Upper lobe of right lung (tissue), 1 donor: ENCODE measurements at regions not wholly inside any gene's neighbourhood (a gene's known extent, or its start where the extent isn't known, plus 50 kb on each side); places are given as distances from the start of the nearest gene placed in this dataset.

Experiments
- ATAC-seq: fragments of 200-7000 bp; cut with Tn5 transposase; one replicate; pipeline ENCODE4 v1.9.1; 2020; ENCODE audit warnings: mild to moderate bottlenecking, moderate library complexity
- DNase-seq: peaks from one replicate; pipeline ENCODE4 v3.0.0-alpha.2; 2020
- H3K27ac ChIP-seq: fragments of 200-600 bp; one replicate; pipeline ENCODE4 v1.8.0; 2022
- H3K27me3 ChIP-seq: fragments of 200-600 bp; one replicate; pipeline ENCODE4 v1.8.0; 2022; ENCODE audit warnings: mild to moderate bottlenecking
- H3K36me3 ChIP-seq: fragments of 200-600 bp; one replicate; pipeline ENCODE4 v1.8.0; 2022
- H3K4me1 ChIP-seq: fragments of 200-600 bp; one replicate; pipeline ENCODE4 v1.8.0; 2022
- H3K4me3 ChIP-seq: fragments of 200-600 bp; one replicate; pipeline ENCODE4 v1.8.0; 2022; ENCODE audit warnings: mild to moderate bottlenecking
- H3K9me3 ChIP-seq: fragments of 200-600 bp; one replicate; pipeline ENCODE4 v1.8.0; 2022
- CTCF ChIP-seq: fragments of 200-600 bp; IDR thresholded peaks from one replicate; pipeline ENCODE4 v1.8.0; 2022; ENCODE audit warnings: antibody characterized with exemption
- intact Hi-C: fragments of 100-400 bp; cut with DNase I; formaldehyde crosslinking; loops from one replicate; pipeline ENCODE4 v1.11.0; 2022
- donor health status: DM: no; HTN: yes; CAD: no; lungs with severe emphysema.

- H3K4me1 ChIP-seq, result no peaks in the 10 kb centered on the region
- no peak for ATAC-seq
- no peak overlapping the region for H3K4me3 ChIP-seq
- no peak for TF ChIP-seq CTCF
- H3K36me3 ChIP-seq, result no peaks in the 10 kb centered on the region
- H3K27ac ChIP-seq, result no peak overlapping the region
- intact Hi-C loops, result no loop called here
- DNase-seq, result no peak
- no peaks in the 10 kb centered on the region for H3K27me3 ChIP-seq
- no peaks in the 10 kb centered on the region for H3K9me3 ChIP-seq
Observed at GRCh38 chrX:3407781-3408180, 61.3 kb upstream of the MXRA5 start.

GRCh38 chrX:3407121-3407520 is 60.7 kb upstream of the MXRA5 start:
- no peak for ATAC-seq
- Histone ChIP-seq H3K36me3 (no peaks in the 10 kb centered on the region), H3K4me3 (no peak overlapping the region), H3K4me1 (no peaks in the 10 kb centered on the region), H3K27me3 (no peaks in the 10 kb centered on the region), H3K9me3 (no peaks in the 10 kb centered on the region), H3K27ac (no peak overlapping the region)
- TF ChIP-seq CTCF, result no peak
- no peak for DNase-seq
- intact Hi-C loops, result no loop called here

- intact Hi-C loops, result no loop called here
- no peaks in the 10 kb centered on the region for H3K9me3 ChIP-seq
- ATAC-seq (no peak), DNase-seq (no peak)
- no peak overlapping the region for H3K27ac ChIP-seq
- H3K36me3 ChIP-seq, result no peaks in the 10 kb centered on the region
- no peak overlapping the region for H3K4me3 ChIP-seq
- no peak for TF ChIP-seq CTCF
- H3K4me1 ChIP-seq, result no peaks in the 10 kb centered on the region
- H3K27me3 ChIP-seq, result no peaks in the 10 kb centered on the region
Observed at GRCh38 chrX:3403748-3404147, 57.3 kb upstream of the MXRA5 start.
